WTC11 (cell line): ENCODE measurements at regions not wholly inside any gene's neighbourhood (a gene's known extent, or its start where the extent isn't known, plus 50 kb on each side); places are given as distances from the start of the nearest gene placed in this dataset.

Source experiments
- NR3C1 ChIP-seq: sonication (generic); formaldehyde crosslinking; conservative IDR thresholded peaks from 2 replicates; pipeline ENCODE4 v1.8.1; 2023; ENCODE audit warnings: low read depth, mild to moderate bottlenecking, missing genetic modification reagents
- ZNF232 ChIP-seq: sonication (generic); formaldehyde crosslinking; IDR thresholded peaks from 2 replicates; pipeline ENCODE4 v1.8.0; 2022; ENCODE audit warnings: mild to moderate bottlenecking, missing genetic modification reagents
- ZNF423 ChIP-seq: fragments of 250-450 bp; sonication (Bioruptor Pico); IDR thresholded peaks from 2 replicates; pipeline ENCODE4 v2.1.2; 2022; ENCODE audit warnings: mild to moderate bottlenecking, moderate library complexity
- TF ChIP-seq, protein P1 (sequence below): fragments of 200-600 bp; IDR thresholded peaks from 2 replicates; pipeline ENCODE4 v1.8.0; 2022; ENCODE audit warnings: antibody characterized with exemption

- TF ChIP-seq, protein P1, sequence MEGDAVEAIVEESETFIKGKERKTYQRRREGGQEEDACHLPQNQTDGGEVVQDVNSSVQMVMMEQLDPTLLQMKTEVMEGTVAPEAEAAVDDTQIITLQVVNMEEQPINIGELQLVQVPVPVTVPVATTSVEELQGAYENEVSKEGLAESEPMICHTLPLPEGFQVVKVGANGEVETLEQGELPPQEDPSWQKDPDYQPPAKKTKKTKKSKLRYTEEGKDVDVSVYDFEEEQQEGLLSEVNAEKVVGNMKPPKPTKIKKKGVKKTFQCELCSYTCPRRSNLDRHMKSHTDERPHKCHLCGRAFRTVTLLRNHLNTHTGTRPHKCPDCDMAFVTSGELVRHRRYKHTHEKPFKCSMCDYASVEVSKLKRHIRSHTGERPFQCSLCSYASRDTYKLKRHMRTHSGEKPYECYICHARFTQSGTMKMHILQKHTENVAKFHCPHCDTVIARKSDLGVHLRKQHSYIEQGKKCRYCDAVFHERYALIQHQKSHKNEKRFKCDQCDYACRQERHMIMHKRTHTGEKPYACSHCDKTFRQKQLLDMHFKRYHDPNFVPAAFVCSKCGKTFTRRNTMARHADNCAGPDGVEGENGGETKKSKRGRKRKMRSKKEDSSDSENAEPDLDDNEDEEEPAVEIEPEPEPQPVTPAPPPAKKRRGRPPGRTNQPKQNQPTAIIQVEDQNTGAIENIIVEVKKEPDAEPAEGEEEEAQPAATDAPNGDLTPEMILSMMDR, result no peak
- TF ChIP-seq ZNF423 (no peak), NR3C1 (CRISPR knock-in tag) (no peak), ZNF232 (CRISPR knock-in tag) (no peak)
These were observed 71.0 kb upstream of the ATF3 start for GRCh38 chr1:212537610-212538009.
